ENCODE measurements at regions not wholly inside any gene's neighbourhood (a gene's known extent, or its start where the extent isn't known, plus 50 kb on each side); places are given as distances from the start of the nearest gene placed in this dataset.
"Not testable (repeated sequence)": the region's sequence is repeated elsewhere in the genome, so short reads cannot be mapped to it uniquely, and the experiment has no call there.

GRCh38 chr11:109695696-109696095 lies 273.7 kb downstream of the C11orf87 start:
- DNase-seq = no peak

GRCh38 chr11:109696191-109696897 lies 274.4 kb downstream of the C11orf87 start:
- DNase-seq = no peak

GRCh38 chr11:109697140-109697843 lies 275.3 kb downstream of the C11orf87 start:
- DNase-seq = no peak

GRCh38 chr11:109698237-109698636 lies 276.2 kb downstream of the C11orf87 start:
- DNase-seq = no peak

GRCh38 chr11:109704432-109704831 lies 282.4 kb downstream of the C11orf87 start:
- DNase-seq = no peak

- no peak for DNase-seq
These were observed 285.0 kb downstream of the C11orf87 start for GRCh38 chr11:109706945-109707344.

GRCh38 chr11:109707411-109707810 lies 285.4 kb downstream of the C11orf87 start:
- DNase-seq = no peak

- DNase-seq = no peak
These were observed 286.2 kb downstream of the C11orf87 start for GRCh38 chr11:109708184-109708583.

- not testable (repeated sequence) for DNase-seq
These were observed 292.5 kb downstream of the C11orf87 start for GRCh38 chr11:109714444-109714843.

- not testable (repeated sequence) for DNase-seq
These were observed 293.4 kb downstream of the C11orf87 start for GRCh38 chr11:109715424-109715823.

- DNase-seq = no peak
These were observed 304.1 kb downstream of the C11orf87 start for GRCh38 chr11:109726061-109726460.

- DNase-seq = no peak
These were observed 306.1 kb downstream of the C11orf87 start for GRCh38 chr11:109728056-109728455.

GRCh38 chr11:109729761-109730160 lies 307.8 kb downstream of the C11orf87 start:
- DNase-seq = no peak

- no peak for DNase-seq
These were observed 308.7 kb downstream of the C11orf87 start for GRCh38 chr11:109730669-109731068.

GRCh38 chr11:109731451-109731850 lies 309.5 kb downstream of the C11orf87 start:
- no peak for DNase-seq

- no peak for DNase-seq
These were observed 311.3 kb downstream of the C11orf87 start for GRCh38 chr11:109733245-109733644.

GRCh38 chr11:109734566-109734965 lies 312.6 kb downstream of the C11orf87 start:
- DNase-seq = no peak

- DNase-seq = no peak
These were observed 313.1 kb downstream of the C11orf87 start for GRCh38 chr11:109735128-109735527.

- no peak for DNase-seq
These were observed 317.4 kb downstream of the C11orf87 start for GRCh38 chr11:109739379-109739778.

- no peak for DNase-seq
These were observed 324.1 kb downstream of the C11orf87 start for GRCh38 chr11:109745996-109746625.

- no peak for DNase-seq
These were observed 325.8 kb downstream of the C11orf87 start for GRCh38 chr11:109747839-109748238.

GRCh38 chr11:109749476-109749875 lies 327.5 kb downstream of the C11orf87 start:
- no peak for DNase-seq

GRCh38 chr11:109750964-109751363 lies 329.0 kb downstream of the C11orf87 start:
- DNase-seq = no peak

GRCh38 chr11:109752212-109752825 lies 330.3 kb downstream of the C11orf87 start:
- no peak for DNase-seq
